ENCODE measurements at regions not wholly inside any gene's neighbourhood (a gene's known extent, or its start where the extent isn't known, plus 50 kb on each side); places are given as distances from the start of the nearest gene placed in this dataset.
"Not testable (repeated sequence)": the region's sequence is repeated elsewhere in the genome, so short reads cannot be mapped to it uniquely, and the experiment has no call there.

- DNase-seq (ENCODE audit: low read depth in 3 of 3): no peak
These were observed 73.0 kb upstream of the SMIM23 start for GRCh38 chr5:171712616-171713015.

GRCh38 chr5:171713152-171713551 is 72.5 kb upstream of the SMIM23 start:
- no peak for DNase-seq (ENCODE audit: low read depth in 3 of 3)

GRCh38 chr5:171714261-171714660 is 71.4 kb upstream of the SMIM23 start:
- DNase-seq (ENCODE audit: low read depth in 3 of 3): no peak

- no peak for DNase-seq (ENCODE audit: low read depth in 3 of 3)
These were observed 70.8 kb upstream of the SMIM23 start for GRCh38 chr5:171714851-171715250.

- no peak for DNase-seq (ENCODE audit: low read depth in 3 of 3)
These were observed 70.1 kb upstream of the SMIM23 start for GRCh38 chr5:171715551-171715950.

- DNase-seq (ENCODE audit: low read depth in 3 of 3): no peak
These were observed 65.5 kb upstream of the SMIM23 start for GRCh38 chr5:171720086-171720485.

- DNase-seq (ENCODE audit: low read depth in 3 of 3): no peak
These were observed 64.2 kb upstream of the SMIM23 start for GRCh38 chr5:171721464-171721863.

GRCh38 chr5:171724468-171725204 is 61.0 kb upstream of the SMIM23 start:
- DNase-seq (ENCODE audit: low read depth in 3 of 3): no peak

- no peak for DNase-seq (ENCODE audit: low read depth in 3 of 3)
These were observed 60.4 kb upstream of the SMIM23 start for GRCh38 chr5:171725205-171725601.

- not testable (repeated sequence) for DNase-seq (ENCODE audit: low read depth in 3 of 3)
These were observed 58.8 kb upstream of the SMIM23 start for GRCh38 chr5:171726819-171727218.

GRCh38 chr5:171728686-171729085 is 56.9 kb upstream of the SMIM23 start:
- no peak for DNase-seq (ENCODE audit: low read depth in 3 of 3)
